ACC112 (cell line): ENCODE measurements at regions not wholly inside any gene's neighbourhood (a gene's known extent, or its start where the extent isn't known, plus 50 kb on each side); places are given as distances from the start of the nearest gene placed in this dataset.

Source experiments
- H2AFZ ChIP-seq: fragments of 200-600 bp; sonication (generic); one replicate; pipeline ENCODE4 v1.6.0; 2017; ENCODE audit warnings: antibody characterized with exemption, low read length; ENCODE audit not compliant: unreplicated experiment
- H3K27ac ChIP-seq: fragments of 200-600 bp; sonication (generic); 2 replicates; pipeline ENCODE4 v1.5.1; 2014; ENCODE audit warnings: low read depth, mild to moderate bottlenecking, antibody characterized with exemption, low read length, moderate library complexity
- H3K27me3 ChIP-seq: fragments of 200-600 bp; sonication (generic); 2 replicates; pipeline ENCODE4 v1.6.1; 2014; ENCODE audit warnings: mild to moderate bottlenecking, antibody characterized with exemption, low read length, moderate library complexity, mixed read lengths; ENCODE audit not compliant: insufficient read depth
- H3K36me3 ChIP-seq: fragments of 200-600 bp; sonication (generic); 2 replicates; pipeline ENCODE4 v1.6.1; 2016; ENCODE audit warnings: mild to moderate bottlenecking, antibody characterized with exemption, low read length, moderate library complexity, mixed read lengths; ENCODE audit not compliant: insufficient read depth
- H3K4me1 ChIP-seq: fragments of 200-600 bp; sonication (generic); one replicate; pipeline ENCODE4 v1.6.1; 2016; ENCODE audit warnings: low read length, mixed read lengths; ENCODE audit not compliant: insufficient read depth, unreplicated experiment, control insufficient read depth
- H3K4me3 ChIP-seq: fragments of 200-600 bp; sonication (generic); 2 replicates; pipeline ENCODE4 v1.5.1; 2014; ENCODE audit warnings: mild to moderate bottlenecking, low read depth, low read length
- H3K79me2 ChIP-seq: fragments of 200-600 bp; sonication (generic); one replicate; pipeline ENCODE4 v1.6.0; 2016; ENCODE audit warnings: low read length; ENCODE audit not compliant: control insufficient read depth, unreplicated experiment, insufficient read depth

- H3K36me3 ChIP-seq, result no peaks in the 10 kb centered on the region
Observed at GRCh38 chr13:69450245-69450644, 657.4 kb upstream of the ATXN8OS start.

GRCh38 chr13:69425235-69425634, 682.4 kb upstream of the ATXN8OS start:
- no peak overlapping the region for H3K27ac ChIP-seq
- no peak overlapping the region for H2AFZ ChIP-seq
- H3K4me1 ChIP-seq, result no peaks in the 10 kb centered on the region
- no peaks in the 10 kb centered on the region for H3K27me3 ChIP-seq
- H3K79me2 ChIP-seq, result no peaks in the 10 kb centered on the region
- no peaks in the 10 kb centered on the region for H3K36me3 ChIP-seq
- no peak overlapping the region for H3K4me3 ChIP-seq

More at GRCh38 chr13:69450245-69450644, 657.4 kb upstream of the ATXN8OS start:
- H3K27ac ChIP-seq, result no peak overlapping the region
- H3K4me3 ChIP-seq, result no peak overlapping the region
- no peaks in the 10 kb centered on the region for H3K4me1 ChIP-seq
- H3K79me2 ChIP-seq, result no peaks in the 10 kb centered on the region
- H3K27me3 ChIP-seq, result no peaks in the 10 kb centered on the region
- H2AFZ ChIP-seq, result no peak overlapping the region

DNA sequence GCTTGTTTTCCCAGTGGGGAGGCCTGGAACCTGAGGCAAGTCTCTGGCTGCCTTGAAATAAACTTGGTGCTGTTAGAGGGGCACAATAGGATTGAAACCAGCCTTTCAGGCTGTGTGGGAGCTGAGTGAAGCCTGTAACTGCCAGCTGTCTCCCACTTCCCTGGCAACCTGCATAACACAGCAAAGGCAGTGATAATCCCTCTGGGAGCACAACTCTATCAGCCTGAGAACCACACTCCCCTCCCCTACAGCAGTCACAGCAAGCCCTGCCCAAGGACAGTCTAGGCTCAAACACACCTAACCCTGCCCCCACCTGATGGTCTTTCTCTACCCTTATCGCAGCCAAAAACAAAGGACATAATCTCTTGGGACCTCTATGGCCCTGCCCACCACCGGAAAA, 683.8 kb upstream of the ATXN8OS start:
- Histone ChIP-seq H3K4me3 (no peak overlapping the region), H3K79me2 (no peaks in the 10 kb centered on the region), H3K27me3 (no peaks in the 10 kb centered on the region), H3K27ac (no peak overlapping the region), H3K36me3 (no peaks in the 10 kb centered on the region), H3K4me1 (no peaks in the 10 kb centered on the region), H2AFZ (no peak overlapping the region)

DNA sequence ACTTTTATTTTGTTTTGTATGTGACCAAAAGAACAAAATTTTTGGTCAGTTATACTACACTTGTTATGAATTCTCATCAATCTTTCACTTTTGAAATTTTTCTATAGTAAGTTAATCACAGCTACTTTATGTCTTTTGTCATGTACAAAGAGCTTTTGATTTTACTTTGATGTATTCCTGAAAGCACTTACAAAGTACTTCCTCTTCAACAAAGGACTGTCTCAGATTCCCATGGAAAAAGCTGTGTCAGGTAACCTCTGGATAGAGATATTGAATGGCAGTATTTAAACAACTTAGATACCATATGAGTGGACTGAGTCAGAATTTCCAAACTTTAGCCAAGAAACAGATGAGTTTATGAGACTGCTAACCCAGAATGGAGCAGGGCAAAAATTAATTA, 689.3 kb upstream of the ATXN8OS start:
- no peak overlapping the region for H2AFZ ChIP-seq
- H3K4me1 ChIP-seq, result no peaks in the 10 kb centered on the region
- H3K4me3 ChIP-seq, result no peak overlapping the region
- no peaks in the 10 kb centered on the region for H3K36me3 ChIP-seq
- H3K27ac ChIP-seq, result no peak overlapping the region
- H3K79me2 ChIP-seq, result no peaks in the 10 kb centered on the region
- H3K27me3 ChIP-seq, result no peaks in the 10 kb centered on the region

- H3K4me3 ChIP-seq, result no peak overlapping the region
- no peaks in the 10 kb centered on the region for H3K79me2 ChIP-seq
- H2AFZ ChIP-seq, result no peak overlapping the region
- H3K36me3 ChIP-seq, result no peaks in the 10 kb centered on the region
- no peaks in the 10 kb centered on the region for H3K27me3 ChIP-seq
- no peaks in the 10 kb centered on the region for H3K4me1 ChIP-seq
- no peak overlapping the region for H3K27ac ChIP-seq
Observed at GRCh38 chr13:69410761-69411160, 696.9 kb upstream of the ATXN8OS start.

DNA sequence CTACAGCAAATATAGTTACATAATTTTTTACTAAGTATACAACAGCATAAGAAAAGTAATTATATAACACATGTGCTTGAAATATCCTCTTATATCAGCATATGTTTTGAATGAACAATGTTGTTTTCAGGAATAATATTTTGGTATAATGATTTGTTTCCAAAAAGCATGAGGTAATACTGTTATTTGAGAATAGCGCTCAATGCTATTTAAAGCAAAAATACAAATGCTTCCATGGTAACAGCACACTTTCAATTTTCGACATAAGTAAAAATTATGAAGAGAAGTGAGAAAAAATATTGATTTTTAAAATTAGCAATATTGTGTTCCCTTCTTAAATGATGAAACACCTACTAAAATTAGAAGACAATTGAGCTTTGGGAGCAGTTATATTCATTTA, 715.9 kb upstream of the ATXN8OS start:
- Histone ChIP-seq H3K36me3 (no peaks in the 10 kb centered on the region), H3K4me1 (no peaks in the 10 kb centered on the region), H3K79me2 (no peaks in the 10 kb centered on the region), H3K27ac (no peak overlapping the region), H2AFZ (no peak overlapping the region), H3K27me3 (no peaks in the 10 kb centered on the region), H3K4me3 (no peak overlapping the region)

DNA sequence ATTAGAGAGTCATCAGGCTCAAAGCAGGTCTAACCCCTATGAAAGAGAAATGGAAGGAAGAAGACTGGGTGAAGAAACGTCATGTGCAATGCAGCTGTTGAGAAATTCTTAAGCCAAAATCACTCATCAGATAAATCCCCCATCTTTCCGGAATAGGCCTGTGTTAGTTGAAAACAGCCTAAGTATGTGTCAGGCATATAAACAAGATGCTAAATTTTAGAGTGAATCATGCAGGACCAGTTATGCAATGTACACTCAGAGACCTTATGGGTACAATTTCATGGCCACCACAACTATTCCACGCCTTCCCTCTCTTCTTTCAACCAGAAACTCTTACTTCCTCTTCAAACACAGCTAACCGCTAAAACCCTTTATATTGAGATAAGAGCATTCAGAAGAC, 717.7 kb upstream of the ATXN8OS start:
- Histone ChIP-seq H3K36me3 (no peaks in the 10 kb centered on the region), H3K27ac (no peak overlapping the region), H2AFZ (no peak overlapping the region), H3K4me3 (no peak overlapping the region), H3K79me2 (no peaks in the 10 kb centered on the region), H3K27me3 (no peaks in the 10 kb centered on the region), H3K4me1 (no peaks in the 10 kb centered on the region)

DNA sequence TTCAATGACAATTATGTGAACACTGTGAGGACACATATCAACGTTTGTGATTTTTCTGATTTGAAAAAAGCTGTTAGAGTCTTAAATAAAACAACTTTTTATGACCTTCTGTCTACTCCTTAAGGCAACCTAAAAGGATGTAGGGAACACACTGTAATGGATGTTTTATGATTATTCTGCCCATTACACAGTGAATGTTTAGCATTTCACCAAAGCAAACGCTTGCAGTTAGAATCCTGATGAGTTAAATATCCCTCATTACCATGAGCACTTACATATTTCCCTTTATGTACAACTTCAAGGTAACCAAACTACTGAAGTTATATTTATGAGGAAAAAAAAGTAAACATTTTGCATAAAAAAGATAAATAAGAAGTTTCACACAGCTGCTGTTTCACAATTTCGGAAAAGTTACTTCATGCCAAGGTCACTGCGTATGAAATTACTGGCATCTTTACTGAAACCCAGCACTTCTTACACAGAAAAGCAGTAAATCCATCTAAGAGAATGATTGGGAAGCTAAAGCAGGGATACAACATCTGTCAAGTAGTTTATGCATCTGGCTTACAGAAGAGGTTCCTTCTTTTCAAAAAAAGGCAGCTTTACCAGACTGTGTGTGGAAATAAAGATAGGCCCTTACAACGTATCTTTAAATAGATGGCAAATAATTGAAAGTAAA, 733.7 kb upstream of the ATXN8OS start:
- Histone ChIP-seq H3K4me1 (no peaks in the 10 kb centered on the region), H3K79me2 (no peaks in the 10 kb centered on the region), H2AFZ (no peak overlapping the region), H3K27ac (no peak overlapping the region), H3K27me3 (no peaks in the 10 kb centered on the region), H3K4me3 (no peak overlapping the region), H3K36me3 (no peaks in the 10 kb centered on the region)

GRCh38 chr13:69363360-69363759, 744.3 kb upstream of the ATXN8OS start:
- H3K36me3 ChIP-seq, result no peaks in the 10 kb centered on the region

DNA sequence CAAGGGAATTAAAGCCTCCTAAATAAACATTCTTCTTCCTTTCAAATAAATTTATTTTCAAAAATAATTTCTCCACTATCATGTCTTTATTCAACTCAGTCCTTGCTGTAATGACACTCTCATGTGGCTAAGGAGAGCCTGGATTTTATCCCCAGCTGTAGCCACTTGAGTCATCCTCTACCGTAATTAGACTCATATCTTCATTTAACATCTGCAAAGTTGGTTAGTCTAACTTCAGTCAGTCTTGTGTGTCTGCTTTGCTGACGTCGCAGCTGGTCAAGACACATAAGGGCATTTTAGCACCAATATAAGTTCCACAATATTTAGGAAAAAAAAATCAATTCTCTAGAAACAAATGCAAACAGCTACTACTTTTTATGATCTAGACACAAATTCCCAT, 776.4 kb upstream of the ATXN8OS start:
- Histone ChIP-seq H3K4me3 (no peak overlapping the region), H3K36me3 (no peaks in the 10 kb centered on the region), H3K27me3 (no peaks in the 10 kb centered on the region), H3K4me1 (no peaks in the 10 kb centered on the region), H3K79me2 (no peaks in the 10 kb centered on the region), H3K27ac (no peak overlapping the region), H2AFZ (no peak overlapping the region)

More at GRCh38 chr13:69363360-69363759, 744.3 kb upstream of the ATXN8OS start:
- no peaks in the 10 kb centered on the region for H3K27me3 ChIP-seq
- H3K27ac ChIP-seq, result no peak overlapping the region
- H2AFZ ChIP-seq, result no peak overlapping the region
- no peaks in the 10 kb centered on the region for H3K4me1 ChIP-seq
- no peaks in the 10 kb centered on the region for H3K79me2 ChIP-seq
- H3K4me3 ChIP-seq, result no peak overlapping the region

- H3K4me3 ChIP-seq, result no peak overlapping the region
- H2AFZ ChIP-seq, result no peak overlapping the region
- H3K27ac ChIP-seq, result no peak overlapping the region
- no peaks in the 10 kb centered on the region for H3K4me1 ChIP-seq
- H3K36me3 ChIP-seq, result no peaks in the 10 kb centered on the region
- no peaks in the 10 kb centered on the region for H3K79me2 ChIP-seq
- no peaks in the 10 kb centered on the region for H3K27me3 ChIP-seq
Observed at GRCh38 chr13:69324090-69324886, 783.3 kb upstream of the ATXN8OS start.
